B cell (primary cell): ENCODE measurements at regions not wholly inside any gene's neighbourhood (a gene's known extent, or its start where the extent isn't known, plus 50 kb on each side); places are given as distances from the start of the nearest gene placed in this dataset.

Experiments used
- ATAC-seq: fragments of 200-7000 bp; cut with Tn5 transposase; one replicate; pipeline ENCODE4 v1.10.0; 2021; ENCODE audit warnings: low read depth, mild to moderate bottlenecking, moderate number of reproducible peaks, moderate library complexity
- CTCF ChIA-PET: fragments of 350-600 bp; sonication (Branson Sonifier 250); formaldehyde crosslinking; loops from one replicate; lab custom pipeline; 2021; ENCODE audit warnings: antibody characterized with exemption, inconsistent platforms; lab: Charles Lee
- POLR2A ChIA-PET: fragments of 350-600 bp; sonication (Branson Sonifier 250); formaldehyde crosslinking; loops from one replicate; lab custom pipeline; 2021; ENCODE audit warnings: antibody characterized with exemption; lab: Charles Lee
- DNase-seq: peaks from one replicate; pipeline ENCODE4 v3.0.0; 2013
- H2AFZ ChIP-seq: 2 replicates; pipeline ENCODE4 v1.6.1; 2012; ENCODE audit warnings: mild to moderate bottlenecking, low read depth, low read length; ENCODE audit not compliant: insufficient read depth, poor library complexity, severe bottlenecking
- H3K27ac ChIP-seq, 2 donors: 1 replicate in 1 of 2; 2 replicates in 1 of 2; pipeline ENCODE4 v1.5.1; 2012 to 2013; ENCODE audit warnings: low read length in 2 of 2, mild to moderate bottlenecking in 2 of 2, moderate library complexity in 1 of 2
- H3K27me3 ChIP-seq, 4 experiments: fragments of 200-600 bp in 1 of 4; sonication (generic) in 1 of 4; replicated peaks in 1 of 4; 1 replicate in 2 of 4; 2 replicates in 2 of 4; pipeline versions ENCODE4 v1.6.1 to v1.7.0; 2013 to 2016; ENCODE audit warnings: low read length in 3 of 4, mild to moderate bottlenecking in 2 of 4, mixed read lengths in 1 of 4, moderate library complexity in 1 of 4; ENCODE audit not compliant: insufficient read depth in 4 of 4, control insufficient read depth in 3 of 4; ENCODE audit errors: control extremely low read depth in 1 of 4
- H3K36me3 ChIP-seq, 2 experiments: replicated peaks in 1 of 2; 1 replicate in 1 of 2; 2 replicates in 1 of 2; pipeline versions ENCODE4 v1.6.1 to v1.7.1; 2013; ENCODE audit warnings: low read length in 1 of 2; ENCODE audit not compliant: insufficient read depth in 2 of 2, control insufficient read depth in 1 of 2; ENCODE audit errors: control extremely low read depth in 1 of 2, extremely low read depth in 1 of 2
- H3K4me1 ChIP-seq, 2 donors: fragments of 200-600 bp in 1 of 2; sonication (generic) in 1 of 2; 1 replicate in 1 of 2; 2 replicates in 1 of 2; pipeline versions ENCODE4 v1.5.1 to v1.6.1; 2013 to 2017; ENCODE audit warnings: low read length in 2 of 2; ENCODE audit not compliant: control insufficient read depth in 2 of 2, insufficient read depth in 2 of 2
- H3K4me2 ChIP-seq: replicated peaks from 2 replicates; pipeline ENCODE3; 2012; ENCODE audit warnings: mild to moderate bottlenecking, low read depth, low read length; ENCODE audit not compliant: poor library complexity, severe bottlenecking
- H3K4me3 ChIP-seq, 5 experiments: fragments of 200-600 bp in 1 of 5; sonication (generic) in 1 of 5; 1 replicate in 3 of 5; 2 replicates in 2 of 5; pipeline versions ENCODE4 v1.5.1 to v1.7.0; 2011 to 2016; ENCODE audit warnings: low read length in 4 of 5, mild to moderate bottlenecking in 4 of 5, low read depth in 2 of 5, control low read depth in 1 of 5, moderate library complexity in 1 of 5; ENCODE audit not compliant: insufficient read depth in 1 of 5; ENCODE audit errors: control extremely low read depth in 1 of 5, extremely low read depth in 1 of 5
- H3K79me2 ChIP-seq: fragments of 200-600 bp; sonication (generic); one replicate; pipeline ENCODE4 v1.6.0; 2016; ENCODE audit warnings: low read length; ENCODE audit not compliant: control insufficient read depth, insufficient read depth
- H3K9ac ChIP-seq: fragments of 200-600 bp; sonication (generic); 2 replicates; pipeline ENCODE4 v1.6.1; 2017; ENCODE audit warnings: mild to moderate bottlenecking, low read length, moderate library complexity
- H3K9me3 ChIP-seq, 3 donors: one replicate each; pipeline versions ENCODE4 v1.6.1 to v1.7.1; 2013; ENCODE audit warnings: low read length in 2 of 3; ENCODE audit not compliant: control insufficient read depth in 2 of 3, insufficient read depth in 1 of 3; ENCODE audit errors: control extremely low read depth in 1 of 3
- H4K20me1 ChIP-seq: 2 replicates; pipeline ENCODE4 v1.6.0; 2012; ENCODE audit warnings: mild to moderate bottlenecking, low read length; ENCODE audit not compliant: insufficient read depth, control insufficient read depth, poor library complexity, severe bottlenecking
- H3K27ac Mint-ChIP-seq: one replicate; pipeline ENCODE4 v1.8.0; 2021; ENCODE audit warnings: mixed read lengths
- H3K27me3 Mint-ChIP-seq: one replicate; pipeline ENCODE4 v1.8.0; 2021; ENCODE audit warnings: mixed read lengths
- H3K4me1 Mint-ChIP-seq: one replicate; pipeline ENCODE4 v1.8.0; 2021; ENCODE audit warnings: mixed read lengths
- H3K4me3 Mint-ChIP-seq: one replicate; pipeline ENCODE4 v1.8.0; 2021; ENCODE audit warnings: mixed read lengths
- H3K9me3 Mint-ChIP-seq: one replicate; pipeline ENCODE4 v1.8.0; 2022; ENCODE audit warnings: mixed read lengths; ENCODE audit not compliant: insufficient read depth
- EZH2 ChIP-seq: IDR thresholded peaks from 2 replicates; pipeline ENCODE4 v1.6.1; 2012; ENCODE audit warnings: borderline replicate concordance, low read depth, mild to moderate bottlenecking, moderate library complexity, low read length; ENCODE audit not compliant: insufficient read depth, poor library complexity, severe bottlenecking
- WGBS: methylation state at CpG from one replicate; pipeline ENCODE4 v1.1.5; 2013; ENCODE audit warnings: missing lambda C conversion rate; ENCODE audit not compliant: insufficient coverage; 5-methylcytosine and 5-hydroxymethylcytosine counted together
- intact Hi-C: fragments of 100-400 bp; cut with micrococcal nuclease; formaldehyde crosslinking; loops from one replicate; pipeline ENCODE4 v1.10.0; 2022
- TF ChIP-seq, protein P1 (sequence below): fragments of 200-600 bp; IDR thresholded peaks from one replicate; pipeline ENCODE4 v1.8.0; 2022; ENCODE audit warnings: antibody characterized with exemption, mild to moderate bottlenecking

DNA sequence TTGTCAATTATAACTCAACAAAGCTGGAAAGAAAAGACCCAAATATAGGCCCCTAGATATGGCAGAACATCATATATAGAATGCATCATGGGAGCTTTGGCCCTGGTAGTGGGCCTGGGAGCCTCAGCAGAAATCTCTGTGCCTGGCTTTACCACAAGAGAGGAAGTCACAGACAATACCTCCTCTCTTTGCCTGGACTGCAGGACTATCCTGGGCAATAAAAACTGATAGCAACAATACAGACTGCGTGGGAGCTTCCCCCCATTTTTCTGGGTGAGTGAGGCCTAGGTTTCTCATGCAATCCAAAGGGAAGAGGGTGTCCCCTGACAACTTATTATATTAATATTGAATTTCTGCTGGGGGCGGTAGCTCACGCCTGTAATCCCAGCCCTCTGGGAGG lies 64.0 kb upstream of the NFKB1 start:
- H3K9ac ChIP-seq = no peak overlapping the region
- H3K79me2 ChIP-seq = no peaks in the 10 kb centered on the region
- no peaks in the 10 kb centered on the region for H3K27me3 Mint-ChIP-seq
- TF ChIP-seq, protein P1, sequence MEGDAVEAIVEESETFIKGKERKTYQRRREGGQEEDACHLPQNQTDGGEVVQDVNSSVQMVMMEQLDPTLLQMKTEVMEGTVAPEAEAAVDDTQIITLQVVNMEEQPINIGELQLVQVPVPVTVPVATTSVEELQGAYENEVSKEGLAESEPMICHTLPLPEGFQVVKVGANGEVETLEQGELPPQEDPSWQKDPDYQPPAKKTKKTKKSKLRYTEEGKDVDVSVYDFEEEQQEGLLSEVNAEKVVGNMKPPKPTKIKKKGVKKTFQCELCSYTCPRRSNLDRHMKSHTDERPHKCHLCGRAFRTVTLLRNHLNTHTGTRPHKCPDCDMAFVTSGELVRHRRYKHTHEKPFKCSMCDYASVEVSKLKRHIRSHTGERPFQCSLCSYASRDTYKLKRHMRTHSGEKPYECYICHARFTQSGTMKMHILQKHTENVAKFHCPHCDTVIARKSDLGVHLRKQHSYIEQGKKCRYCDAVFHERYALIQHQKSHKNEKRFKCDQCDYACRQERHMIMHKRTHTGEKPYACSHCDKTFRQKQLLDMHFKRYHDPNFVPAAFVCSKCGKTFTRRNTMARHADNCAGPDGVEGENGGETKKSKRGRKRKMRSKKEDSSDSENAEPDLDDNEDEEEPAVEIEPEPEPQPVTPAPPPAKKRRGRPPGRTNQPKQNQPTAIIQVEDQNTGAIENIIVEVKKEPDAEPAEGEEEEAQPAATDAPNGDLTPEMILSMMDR = no peak
- no peak for TF ChIP-seq EZH2
- ATAC-seq (no peak), DNase-seq (no peak)
- H3K27ac ChIP-seq = no peak overlapping the region
- WGBS = 100% methylated on average over 2 of the region's 3 CpGs
- no peaks in the 10 kb centered on the region for H3K9me3 Mint-ChIP-seq
- H3K4me2 ChIP-seq = no peak overlapping the region
- POLR2A ChIA-PET = no interaction called here
- H3K27ac Mint-ChIP-seq = no peak overlapping the region
- no peaks in the 10 kb centered on the region for H3K4me1 ChIP-seq
- H2AFZ ChIP-seq = no peak overlapping the region
- CTCF ChIA-PET = no interaction called here
- H3K4me3 Mint-ChIP-seq = no peak overlapping the region
- H3K27me3 ChIP-seq = no peaks in the 10 kb centered on the region
- H3K9me3 ChIP-seq = no peaks in the 10 kb centered on the region
- no peak overlapping the region for H3K4me3 ChIP-seq
- no peaks in the 10 kb centered on the region for H4K20me1 ChIP-seq
- intact Hi-C loops = no loop called here
- no peaks in the 10 kb centered on the region for H3K4me1 Mint-ChIP-seq
- no peaks in the 10 kb centered on the region for H3K36me3 ChIP-seq

- H4K20me1 ChIP-seq = no peaks in the 10 kb centered on the region
- intact Hi-C loops = no loop called here
- no peaks in the 10 kb centered on the region for H3K27me3 Mint-ChIP-seq
- no peak for ATAC-seq
- CTCF ChIA-PET = interaction anchor here (0.9 kb wide), 1 partner anchor 67 kb away, joined by 3 read pairs; no protein-coding TSS in a partner anchor
- POLR2A ChIA-PET = no interaction called here
- no peaks in the 10 kb centered on the region for H3K9me3 Mint-ChIP-seq
- no peak overlapping the region for H3K4me3 Mint-ChIP-seq
- no peaks in the 10 kb centered on the region for H3K27me3 ChIP-seq
- TF ChIP-seq EZH2 = no peak
- TF ChIP-seq, protein P1 = no peak
- H3K36me3 ChIP-seq = no peaks in the 10 kb centered on the region
- no peaks in the 10 kb centered on the region for H3K79me2 ChIP-seq
- H2AFZ ChIP-seq = no peak overlapping the region
- DNase-seq = no peak
- H3K9ac ChIP-seq = no peak overlapping the region
- no peak overlapping the region for H3K27ac Mint-ChIP-seq
- H3K9me3 ChIP-seq = no peaks in the 10 kb centered on the region
- no peaks in the 10 kb centered on the region for H3K4me1 ChIP-seq
- H3K4me3 ChIP-seq = no peak overlapping the region
- no peak overlapping the region for H3K27ac ChIP-seq
- WGBS = 100% methylated on average over 2 of the region's 4 CpGs
- no peak overlapping the region for H3K4me2 ChIP-seq
- no peaks in the 10 kb centered on the region for H3K4me1 Mint-ChIP-seq
Measured at GRCh38 chr4:102438396-102439235, 62.5 kb upstream of the NFKB1 start.
